Skeletal muscle satellite cell (primary cell): ENCODE measurements at regions not wholly inside any gene's neighbourhood (a gene's known extent, or its start where the extent isn't known, plus 50 kb on each side); places are given as distances from the start of the nearest gene placed in this dataset.

ENCODE experiments used
- H3K27me3 ChIP-seq: 2 replicates; pipeline ENCODE4 v1.7.0; 2013; ENCODE audit warnings: low read length; ENCODE audit not compliant: control insufficient read depth, insufficient read depth
- H3K36me3 ChIP-seq: 2 replicates; pipeline ENCODE4 v1.7.0; 2013; ENCODE audit warnings: mild to moderate bottlenecking, control low read depth, low read length; ENCODE audit not compliant: insufficient read depth
- H3K4me1 ChIP-seq: 2 replicates; pipeline ENCODE4 v1.7.0; 2013; ENCODE audit warnings: low read length; ENCODE audit not compliant: control insufficient read depth, insufficient read depth
- H3K4me2 ChIP-seq: 2 replicates; pipeline ENCODE4 v1.7.0; 2013; ENCODE audit warnings: mild to moderate bottlenecking, low read length
- H3K4me3 ChIP-seq: 2 replicates; pipeline ENCODE4 v1.7.0; 2013; ENCODE audit warnings: low read length
- H3K9ac ChIP-seq: 2 replicates; pipeline ENCODE4 v1.7.0; 2013; ENCODE audit warnings: mild to moderate bottlenecking, low read depth, low read length, moderate library complexity
- H3K9me3 ChIP-seq: replicated peaks from 2 replicates; pipeline ENCODE4 v1.7.0; 2013; ENCODE audit warnings: mild to moderate bottlenecking, control low read depth, low read length

DNA sequence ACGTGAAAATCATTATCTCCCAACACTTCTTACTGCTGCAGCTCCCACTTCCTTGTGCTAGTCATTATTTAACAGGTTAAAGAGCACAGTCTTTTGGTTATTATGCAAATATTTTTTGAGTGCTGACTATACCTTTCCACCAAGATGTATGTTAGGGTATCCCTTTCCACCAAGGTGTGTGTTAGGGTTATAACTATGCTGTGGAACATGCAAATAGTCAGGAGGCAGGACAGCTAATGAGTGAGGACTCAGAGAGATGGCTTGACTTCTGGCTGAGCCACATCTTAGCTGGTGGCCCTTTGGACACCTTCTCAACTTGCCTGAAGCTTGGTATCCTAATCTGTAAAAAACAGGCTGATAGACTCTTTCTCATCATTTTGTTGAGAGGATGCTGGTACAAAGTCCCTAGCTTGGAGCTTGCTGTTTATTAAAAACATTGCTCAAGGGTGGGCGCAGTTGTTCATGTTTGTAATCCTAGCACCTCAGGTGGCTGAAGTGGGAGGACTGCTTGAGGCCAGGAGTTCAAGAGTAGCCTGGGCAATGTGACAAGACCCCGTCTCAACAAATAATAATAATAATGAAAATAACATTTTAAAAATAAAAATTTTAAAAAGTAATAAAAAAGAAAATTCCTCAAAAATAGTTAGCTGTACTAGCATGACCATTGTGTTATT is 160.5 kb upstream of the ADAMTS9 start:
- Histone ChIP-seq H3K4me2 (no peak overlapping the region), H3K4me1 (no peaks in the 10 kb centered on the region), H3K9me3 (no peaks in the 10 kb centered on the region), H3K9ac (no peak overlapping the region), H3K27me3 (no peaks in the 10 kb centered on the region), H3K36me3 (no peaks in the 10 kb centered on the region), H3K4me3 (no peak overlapping the region)

GRCh38 chr3:64844558-64844957 is 156.8 kb upstream of the ADAMTS9 start:
- Histone ChIP-seq H3K4me1 (no peaks in the 10 kb centered on the region), H3K9ac (no peak overlapping the region), H3K27me3 (no peaks in the 10 kb centered on the region), H3K36me3 (no peaks in the 10 kb centered on the region), H3K4me2 (no peak overlapping the region), H3K9me3 (no peaks in the 10 kb centered on the region), H3K4me3 (no peak overlapping the region)

- Histone ChIP-seq H3K9ac (no peak overlapping the region), H3K4me2 (no peak overlapping the region), H3K4me1 (no peaks in the 10 kb centered on the region), H3K4me3 (no peak overlapping the region), H3K9me3 (no peaks in the 10 kb centered on the region), H3K27me3 (no peaks in the 10 kb centered on the region), H3K36me3 (no peaks in the 10 kb centered on the region)
These were observed 150.4 kb upstream of the ADAMTS9 start for GRCh38 chr3:64837986-64838735.

- Histone ChIP-seq H3K36me3 (no peaks in the 10 kb centered on the region), H3K27me3 (no peaks in the 10 kb centered on the region), H3K9me3 (no peaks in the 10 kb centered on the region), H3K4me2 (no peak overlapping the region), H3K4me1 (no peaks in the 10 kb centered on the region), H3K9ac (no peak overlapping the region), H3K4me3 (no peak overlapping the region)
These were observed 149.4 kb upstream of the ADAMTS9 start for GRCh38 chr3:64837126-64837738.

DNA sequence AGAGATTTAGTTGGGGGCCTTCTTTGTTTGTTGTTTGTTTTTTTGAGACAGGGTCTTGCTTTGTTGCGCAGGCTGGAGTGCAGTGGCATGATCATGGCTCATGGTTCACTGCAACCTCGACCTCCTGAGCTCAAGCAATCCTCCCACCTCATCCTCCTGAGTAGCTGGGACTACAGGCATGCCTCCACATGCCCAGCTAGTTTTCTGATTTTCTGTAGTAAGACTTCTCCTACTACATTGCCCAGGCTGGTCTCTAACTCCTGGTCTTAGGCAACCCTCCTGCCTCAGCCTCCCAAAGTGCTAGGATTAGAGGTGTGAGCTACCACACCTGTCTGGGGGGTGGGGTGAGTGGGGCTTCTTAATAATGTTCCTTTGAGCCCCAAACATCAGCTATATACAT is 148.3 kb upstream of the ADAMTS9 start:
- no peaks in the 10 kb centered on the region for H3K9me3 ChIP-seq
- no peak overlapping the region for H3K4me2 ChIP-seq
- no peak overlapping the region for H3K4me3 ChIP-seq
- H3K36me3 ChIP-seq, result no peaks in the 10 kb centered on the region
- no peak overlapping the region for H3K9ac ChIP-seq
- no peaks in the 10 kb centered on the region for H3K4me1 ChIP-seq
- H3K27me3 ChIP-seq, result peaks cover 3% of the 10 kb centered on the region

GRCh38 chr3:64832098-64832497 is 144.3 kb upstream of the ADAMTS9 start:
- no peaks in the 10 kb centered on the region for H3K36me3 ChIP-seq
- H3K9me3 ChIP-seq, result no peaks in the 10 kb centered on the region
- H3K4me2 ChIP-seq, result no peak overlapping the region
- H3K4me3 ChIP-seq, result no peak overlapping the region
- H3K9ac ChIP-seq, result no peak overlapping the region
- H3K27me3 ChIP-seq, result peaks cover 5% of the 10 kb centered on the region
- H3K4me1 ChIP-seq, result no peaks in the 10 kb centered on the region

DNA sequence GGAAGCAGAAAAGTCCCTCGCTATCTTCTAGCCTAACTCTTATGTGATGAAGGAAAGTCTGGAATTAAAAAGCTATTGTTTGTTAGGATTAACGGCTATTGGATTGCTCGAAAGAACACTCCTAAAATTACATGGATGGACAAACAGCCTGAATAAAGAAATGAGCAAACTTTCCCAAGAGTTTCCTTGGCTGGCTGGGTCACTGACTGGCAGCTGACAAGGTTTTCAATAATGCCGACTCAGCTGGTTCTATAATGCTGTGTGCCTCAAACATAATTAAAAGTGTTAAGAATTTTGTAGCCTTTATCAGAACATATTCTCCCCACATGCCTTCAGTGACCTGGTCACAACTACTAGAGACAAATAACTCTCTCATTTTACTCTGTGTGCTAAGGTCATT is 142.9 kb upstream of the ADAMTS9 start:
- Histone ChIP-seq H3K4me3 (no peak overlapping the region), H3K4me1 (no peaks in the 10 kb centered on the region), H3K9me3 (no peaks in the 10 kb centered on the region), H3K36me3 (no peaks in the 10 kb centered on the region), H3K27me3 (peaks cover 5% of the 10 kb centered on the region), H3K9ac (no peak overlapping the region), H3K4me2 (no peak overlapping the region)

- Histone ChIP-seq H3K4me1 (no peaks in the 10 kb centered on the region), H3K9me3 (no peaks in the 10 kb centered on the region), H3K36me3 (no peaks in the 10 kb centered on the region), H3K4me3 (no peak overlapping the region), H3K4me2 (no peak overlapping the region), H3K27me3 (peaks cover 5% of the 10 kb centered on the region), H3K9ac (no peak overlapping the region)
These were observed 141.5 kb upstream of the ADAMTS9 start for GRCh38 chr3:64829331-64829730.

- Histone ChIP-seq H3K4me3 (no peak overlapping the region), H3K9ac (no peak overlapping the region), H3K4me1 (no peaks in the 10 kb centered on the region)
These were observed 140.5 kb upstream of the ADAMTS9 start for GRCh38 chr3:64828276-64828675.

GRCh38 chr3:64827431-64827830 is 139.6 kb upstream of the ADAMTS9 start:
- no peaks in the 10 kb centered on the region for H3K9me3 ChIP-seq
- no peak overlapping the region for H3K9ac ChIP-seq
- no peaks in the 10 kb centered on the region for H3K36me3 ChIP-seq
- peaks cover 5% of the 10 kb centered on the region for H3K27me3 ChIP-seq
- H3K4me3 ChIP-seq, result no peak overlapping the region
- H3K4me2 ChIP-seq, result no peak overlapping the region
- H3K4me1 ChIP-seq, result no peaks in the 10 kb centered on the region

More at GRCh38 chr3:64828276-64828675, 140.5 kb upstream of the ADAMTS9 start:
- Histone ChIP-seq H3K9me3 (no peaks in the 10 kb centered on the region), H3K4me2 (no peak overlapping the region), H3K27me3 (peaks cover 5% of the 10 kb centered on the region), H3K36me3 (no peaks in the 10 kb centered on the region)

- Histone ChIP-seq H3K4me3 (no peak overlapping the region), H3K36me3 (no peaks in the 10 kb centered on the region), H3K9me3 (no peaks in the 10 kb centered on the region), H3K9ac (no peak overlapping the region), H3K4me1 (no peaks in the 10 kb centered on the region), H3K4me2 (no peak overlapping the region), H3K27me3 (peaks cover 5% of the 10 kb centered on the region)
These were observed 139.2 kb upstream of the ADAMTS9 start for GRCh38 chr3:64827019-64827418.
